GM21717 (cell line): ENCODE measurements at regions not wholly inside any gene's neighbourhood (a gene's known extent, or its start where the extent isn't known, plus 50 kb on each side); places are given as distances from the start of the nearest gene placed in this dataset.

ENCODE experiments used
- ATAC-seq: cut with Tn5 transposase; IDR thresholded peaks from one replicate; pipeline ENCODE4 v1.9.1; 2021; ENCODE audit warnings: mild to moderate bottlenecking, moderate library complexity; ENCODE audit not compliant: unreplicated experiment

DNA sequence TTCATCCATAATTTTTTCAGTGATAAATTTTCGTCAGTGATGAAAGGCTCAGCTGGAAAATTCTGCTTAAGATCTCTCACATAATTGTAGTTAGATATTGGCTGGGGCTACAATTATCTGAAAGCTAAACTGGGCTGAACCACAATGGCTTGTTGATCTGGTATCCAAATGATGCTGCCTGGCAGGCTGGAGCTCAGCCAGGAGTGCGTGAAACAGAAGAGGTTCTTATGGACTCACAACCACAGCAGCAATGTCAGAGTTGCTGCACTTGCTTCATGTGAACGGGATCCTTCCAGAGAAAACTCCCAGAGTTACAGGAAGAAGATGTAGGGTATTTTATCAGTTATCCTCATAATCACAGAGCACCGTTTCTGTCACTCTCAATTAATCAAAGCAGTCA, 533.2 kb upstream of the POM121L12 start:
- ATAC-seq = no peak

DNA sequence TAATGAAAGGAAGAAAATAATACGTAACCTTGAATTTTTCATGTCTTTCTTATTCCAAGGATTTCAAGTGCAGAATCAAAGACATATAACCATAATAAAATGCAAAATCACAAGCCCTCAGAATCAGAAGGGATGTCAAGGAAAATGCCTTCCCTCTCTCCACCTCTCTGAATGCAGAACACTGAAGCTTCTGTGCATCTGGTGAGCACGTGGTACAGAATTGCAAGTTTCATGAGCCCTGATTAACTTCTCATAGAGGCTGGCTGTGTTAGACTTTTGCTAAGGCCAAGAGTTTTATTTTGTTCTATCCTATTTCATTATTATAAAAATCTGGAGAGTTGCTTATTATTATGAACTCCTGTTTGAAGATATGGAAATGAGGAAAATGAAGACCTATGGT, 533.7 kb upstream of the POM121L12 start:
- ATAC-seq = no peak

DNA sequence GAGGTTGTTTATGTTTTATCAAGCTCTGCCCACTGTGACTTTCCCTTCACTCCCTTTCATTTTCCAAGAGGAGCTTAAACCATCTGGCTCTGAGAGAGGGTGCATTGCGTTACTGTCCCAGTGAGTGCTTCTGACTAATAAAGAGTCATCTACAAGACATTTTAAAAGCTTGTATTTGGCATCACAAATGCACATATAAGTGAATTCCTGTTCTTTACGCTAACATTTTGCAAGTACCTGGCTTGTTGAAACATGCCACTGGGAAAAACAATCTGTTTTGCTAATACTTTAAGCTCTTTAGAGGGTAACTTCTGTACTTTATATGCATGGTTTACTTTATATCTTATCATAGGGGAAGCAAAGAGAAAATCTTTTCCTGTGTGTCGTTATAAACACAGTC, 534.6 kb upstream of the POM121L12 start:
- ATAC-seq = no peak

DNA sequence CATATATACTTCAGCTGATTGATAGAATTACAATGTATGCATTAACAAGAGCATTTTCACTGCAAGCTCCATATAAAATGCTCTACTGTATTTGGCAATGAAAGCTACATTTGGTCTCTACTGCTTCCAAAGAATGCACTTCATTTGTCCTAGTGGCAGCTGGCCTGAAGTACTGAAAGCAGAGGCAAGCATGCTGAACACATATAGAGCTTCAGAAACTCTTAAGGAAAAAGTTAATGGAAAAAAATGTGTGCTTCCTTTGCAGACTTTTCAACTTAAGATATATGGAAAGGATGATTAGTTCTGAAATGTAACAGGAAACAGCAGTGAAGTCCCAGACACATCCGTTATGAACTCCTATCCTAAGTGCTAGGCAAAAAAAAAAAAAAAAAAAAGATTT, 537.1 kb upstream of the POM121L12 start:
- ATAC-seq = no peak

DNA sequence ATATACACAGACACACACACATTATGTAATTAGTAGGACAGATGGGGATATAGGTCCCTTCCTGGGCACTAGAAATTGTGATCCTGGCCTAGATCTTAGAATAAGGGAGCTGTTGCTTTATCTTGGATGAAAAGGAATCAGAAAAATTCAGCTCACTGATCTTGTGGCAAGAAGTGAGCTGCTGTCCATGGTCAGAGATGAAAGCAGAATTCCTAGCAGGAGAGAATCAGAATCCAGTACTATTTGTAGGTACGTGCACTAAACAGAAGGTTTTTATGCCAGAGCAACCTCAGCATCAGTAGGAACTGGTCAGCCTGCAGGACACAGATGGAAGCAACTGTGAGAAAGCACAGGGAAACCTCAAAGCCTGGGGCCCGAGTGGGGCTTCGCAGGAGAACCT, 549.2 kb upstream of the POM121L12 start:
- ATAC-seq = no peak

DNA sequence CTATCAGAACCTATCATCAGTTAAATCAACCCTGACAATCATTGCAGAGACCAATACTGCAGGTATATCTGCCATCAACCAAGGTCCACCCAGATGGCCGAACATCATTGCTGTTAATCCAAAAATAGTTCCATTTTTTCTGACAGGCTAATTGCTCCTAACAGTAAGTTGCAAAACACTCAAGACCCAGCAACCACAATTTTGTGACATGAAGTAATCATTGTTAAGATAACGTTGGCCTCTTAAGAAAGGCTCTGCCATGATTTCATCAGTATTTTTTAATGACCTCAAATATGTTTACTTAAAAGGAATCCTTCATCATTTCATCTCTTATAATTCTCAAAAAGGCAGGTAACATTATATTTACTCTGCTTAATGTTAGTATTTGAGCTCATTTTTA, 553.4 kb upstream of the POM121L12 start:
- ATAC-seq = no peak

DNA sequence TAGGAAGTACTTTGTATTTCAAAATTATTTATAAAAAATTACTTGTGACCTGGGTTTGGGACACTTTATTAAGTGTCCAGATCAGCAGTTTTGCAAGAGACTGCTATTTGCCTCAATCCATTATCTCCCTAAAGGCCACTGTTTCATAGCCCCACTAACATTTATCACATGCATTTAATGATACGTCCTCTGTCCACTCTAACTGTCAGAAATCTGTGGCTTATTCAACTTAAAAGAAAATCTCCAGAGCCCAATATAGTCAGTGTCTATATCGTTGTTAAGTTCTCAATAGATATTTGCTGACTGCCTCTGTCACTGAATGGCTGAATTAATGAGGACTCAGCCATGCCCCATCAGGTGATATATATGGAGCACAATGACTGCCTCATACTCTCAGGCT, 553.9 kb upstream of the POM121L12 start:
- ATAC-seq = no peak

DNA sequence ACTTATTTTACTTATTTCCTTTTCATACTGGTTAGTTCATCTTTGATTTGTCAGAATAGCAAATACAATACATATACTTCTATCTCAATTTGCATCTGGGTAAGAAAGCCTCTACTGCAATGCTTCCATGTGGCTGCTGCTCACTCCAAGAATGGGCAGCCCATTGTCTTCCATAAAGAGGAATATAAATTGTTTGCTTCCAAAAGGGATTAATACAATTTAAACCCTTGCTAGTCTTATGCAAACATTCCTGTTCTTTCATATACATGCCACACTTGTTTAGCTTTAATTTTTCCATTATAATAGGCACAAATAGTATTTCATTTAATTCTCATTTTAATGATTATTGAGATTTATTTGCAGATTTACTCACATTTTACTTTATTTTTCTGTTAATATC, 555.4 kb upstream of the POM121L12 start:
- ATAC-seq = no peak

DNA sequence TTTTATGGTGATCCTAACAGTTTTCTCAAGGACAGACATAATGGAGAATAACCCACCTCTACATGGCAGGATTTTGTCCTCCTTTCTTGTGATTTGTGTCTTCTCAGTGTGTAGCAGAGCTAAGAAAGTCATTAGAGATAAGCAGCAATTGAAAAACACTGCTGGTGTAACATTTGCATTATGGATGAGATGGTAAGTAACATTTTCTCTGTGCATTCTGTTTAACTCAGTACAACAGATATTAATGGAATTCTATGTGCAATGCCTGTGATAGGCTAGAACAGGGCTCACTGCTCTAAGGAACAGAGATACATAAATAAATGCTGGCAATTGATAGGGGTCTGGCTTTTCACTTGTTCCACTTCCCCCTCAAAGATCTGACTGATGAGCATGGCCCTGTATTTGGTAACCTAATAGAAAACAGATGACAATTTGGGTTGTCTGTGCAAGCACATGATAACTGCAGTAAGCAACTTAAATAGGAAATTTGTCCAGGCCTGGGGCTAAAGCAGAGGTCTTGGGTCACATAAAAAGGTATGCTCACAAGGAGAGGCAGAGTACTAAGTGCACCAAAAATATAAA, 560.3 kb upstream of the POM121L12 start:
- ATAC-seq = no peak

DNA sequence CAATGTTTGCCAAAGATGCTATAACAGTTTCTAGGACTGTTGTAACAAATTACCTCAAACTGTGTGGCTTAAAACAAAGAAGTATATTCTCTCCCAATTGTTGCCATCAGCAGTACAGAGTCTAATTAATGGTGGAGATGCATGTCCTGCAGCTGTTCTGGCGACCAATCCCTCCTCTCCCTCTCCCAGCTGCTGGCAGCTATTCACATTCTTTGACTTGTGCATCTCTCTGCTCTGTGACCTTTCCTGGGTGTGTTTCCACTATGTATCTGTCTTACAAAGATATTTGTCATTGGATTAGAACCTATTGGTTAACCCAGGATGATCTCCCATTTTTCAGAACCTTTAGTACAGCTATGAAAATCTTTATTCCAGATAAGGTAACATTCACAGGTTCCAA, 561.7 kb upstream of the POM121L12 start:
- no peak for ATAC-seq

DNA sequence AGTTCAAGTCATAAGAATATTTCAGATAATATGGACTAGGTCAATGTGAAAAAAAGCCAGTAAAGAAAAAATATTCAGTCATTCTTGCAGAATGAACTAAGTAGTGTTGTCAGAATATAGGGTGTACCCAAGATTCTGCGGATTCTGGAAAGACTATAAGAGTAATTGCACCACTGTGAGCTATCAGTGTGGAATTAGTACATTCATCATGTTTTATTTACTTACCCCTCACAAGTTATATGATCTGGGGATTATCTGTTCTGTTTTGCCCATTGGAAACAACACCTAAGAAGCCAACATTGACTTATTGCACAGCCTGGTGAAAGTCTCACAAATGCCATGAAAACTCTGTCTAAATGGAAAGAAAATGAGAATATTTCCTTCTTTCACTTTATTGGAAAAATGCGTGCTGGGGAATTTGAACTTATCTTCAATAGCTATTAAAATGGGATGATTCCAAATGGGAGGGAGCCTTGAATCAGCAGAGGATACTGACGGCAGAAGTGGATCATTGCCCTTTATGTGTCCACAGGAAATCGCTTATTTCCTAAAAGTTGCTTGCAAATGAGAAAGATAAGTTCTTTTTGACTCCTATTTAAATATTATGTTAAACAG, 563.3 kb upstream of the POM121L12 start:
- ATAC-seq = no peak

DNA sequence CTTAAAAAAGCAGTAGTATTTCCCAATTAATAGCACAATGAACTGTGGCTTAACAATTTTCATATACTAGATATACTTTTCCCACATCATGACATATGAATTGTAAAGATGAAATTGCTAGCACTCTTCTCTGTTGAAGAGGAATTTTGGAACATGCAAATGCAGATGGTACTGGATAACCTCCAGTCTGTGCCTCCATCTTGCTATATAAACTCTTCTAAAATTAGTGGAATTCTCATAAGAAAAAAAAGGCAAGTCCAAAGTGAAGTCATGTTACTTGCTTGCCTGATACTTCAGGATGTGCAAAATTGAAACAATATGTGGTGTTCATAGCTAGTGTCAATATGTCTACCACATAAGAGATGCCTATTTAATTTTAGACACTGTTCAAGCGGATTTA, 570.2 kb upstream of the POM121L12 start:
- no peak for ATAC-seq

DNA sequence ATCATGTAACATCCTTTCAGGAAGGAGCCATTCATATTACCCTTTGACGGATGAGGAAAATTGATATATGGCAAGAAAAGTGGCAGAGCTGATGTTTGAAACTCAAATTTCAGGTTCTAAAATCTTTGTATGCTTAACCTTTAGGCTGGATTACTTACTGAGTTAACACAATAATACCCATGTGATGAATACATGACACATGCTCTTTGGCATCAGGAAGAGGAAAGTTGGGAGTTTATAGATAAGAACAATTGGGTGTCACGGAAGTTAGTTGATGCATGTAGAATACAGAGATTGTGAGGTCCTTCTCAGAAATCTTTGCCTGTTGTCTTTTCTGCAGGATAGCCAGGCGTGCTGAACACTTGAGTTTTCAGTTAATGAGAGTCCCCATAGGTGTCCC, 572.1 kb upstream of the POM121L12 start:
- ATAC-seq = no peak

DNA sequence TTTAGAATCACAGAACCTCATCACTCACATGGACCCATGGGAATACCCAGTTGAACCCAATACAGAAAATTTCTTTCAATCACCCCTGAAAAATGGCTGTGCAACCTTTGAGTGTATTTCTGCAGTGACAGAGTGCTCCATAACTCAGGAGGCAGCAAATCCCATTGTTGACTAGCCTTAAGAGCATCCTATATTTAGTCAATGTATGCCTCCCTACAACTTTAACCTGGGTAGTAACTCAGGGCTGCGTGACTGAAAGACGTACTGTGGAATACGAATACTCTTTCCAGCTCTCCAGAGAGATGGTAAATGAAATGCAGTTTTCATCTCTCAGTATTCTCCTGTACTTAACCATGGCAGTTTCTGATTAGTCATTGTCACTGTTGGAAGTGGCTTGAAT, 573.0 kb upstream of the POM121L12 start:
- no peak for ATAC-seq

DNA sequence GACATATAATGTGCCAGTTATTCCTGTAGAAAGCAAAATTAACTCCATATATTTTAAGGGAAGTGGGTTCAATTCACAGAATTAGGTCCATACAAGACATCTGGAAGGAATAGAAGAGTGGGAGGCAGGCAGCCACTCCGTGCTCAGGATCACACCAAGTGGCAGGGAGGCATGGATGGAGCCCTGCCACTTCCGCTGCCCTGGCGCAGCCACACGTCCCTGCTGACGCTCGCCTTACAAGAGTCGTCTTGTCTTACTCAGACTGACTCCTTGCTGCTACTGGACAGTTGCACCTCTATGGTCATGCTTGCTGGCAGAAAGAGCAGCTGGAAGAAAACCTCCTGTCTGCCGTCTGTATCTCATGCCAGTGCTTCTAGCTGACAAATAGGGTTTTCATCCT, 579.9 kb upstream of the POM121L12 start:
- ATAC-seq = no peak

DNA sequence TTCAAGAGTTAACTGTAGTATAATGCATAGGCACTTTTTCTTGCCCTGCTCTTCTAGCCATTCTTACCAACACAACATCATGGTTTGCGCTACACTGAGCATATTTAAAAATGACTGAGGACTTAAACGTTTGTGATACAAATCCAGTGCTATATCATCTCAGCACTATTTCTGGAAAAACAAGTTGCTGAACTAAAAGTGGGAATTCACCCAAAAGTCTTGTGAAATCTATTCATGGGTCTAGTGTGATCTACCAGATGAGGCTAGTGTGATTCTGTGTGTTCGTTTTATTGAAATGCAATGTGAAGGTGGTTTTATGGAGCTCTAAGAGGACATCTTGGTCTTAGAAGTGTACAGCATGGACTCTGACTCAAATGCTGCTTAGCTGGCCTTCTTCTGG, 584.6 kb upstream of the POM121L12 start:
- no peak for ATAC-seq

DNA sequence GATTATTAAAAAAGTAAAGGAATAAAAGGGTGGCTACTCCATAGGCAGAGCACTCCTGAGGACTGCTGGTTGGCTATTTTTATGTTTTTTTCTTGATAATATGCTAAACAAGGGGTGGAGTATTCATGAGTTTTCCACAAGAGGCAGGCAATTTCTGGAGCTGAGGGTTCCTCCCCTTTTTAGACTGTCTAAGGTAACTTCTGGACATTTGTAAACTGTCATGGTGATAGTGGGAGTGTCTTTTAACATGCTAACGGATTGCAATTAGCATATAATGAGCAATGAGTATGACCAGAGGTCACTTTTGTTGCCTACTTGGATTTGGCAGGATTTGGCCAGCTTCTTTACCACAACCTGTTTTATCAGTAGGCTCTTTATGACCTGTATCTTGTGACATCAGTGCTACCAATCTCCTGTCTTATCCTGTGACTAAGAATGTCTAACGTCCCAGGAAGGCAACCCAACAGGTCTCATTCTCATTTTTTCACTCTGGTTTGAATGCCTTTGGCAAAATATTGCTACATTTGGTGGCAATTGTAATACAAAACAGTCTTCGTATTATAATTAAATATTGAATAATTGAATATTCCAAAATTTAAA, 587.8 kb upstream of the POM121L12 start:
- no peak for ATAC-seq

DNA sequence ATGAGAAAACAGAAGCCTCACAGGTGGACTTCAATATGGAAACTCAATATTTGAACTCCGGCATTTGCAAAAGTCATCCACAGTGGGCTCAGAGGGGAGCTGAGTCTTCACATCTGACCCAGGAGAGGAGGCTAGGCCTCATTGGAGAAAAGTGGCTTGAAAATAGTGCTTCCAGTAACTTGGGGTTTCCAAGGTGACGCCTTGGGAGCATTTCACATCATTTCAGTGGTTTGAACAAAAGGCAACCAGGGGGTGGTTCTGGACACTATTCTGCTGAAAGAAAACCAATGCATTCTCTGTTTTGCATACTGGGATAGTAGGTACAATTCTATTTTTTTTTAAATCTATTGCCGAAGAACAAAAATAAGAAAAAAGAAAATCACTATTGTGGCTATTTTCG, 599.2 kb upstream of the POM121L12 start:
- no peak for ATAC-seq

DNA sequence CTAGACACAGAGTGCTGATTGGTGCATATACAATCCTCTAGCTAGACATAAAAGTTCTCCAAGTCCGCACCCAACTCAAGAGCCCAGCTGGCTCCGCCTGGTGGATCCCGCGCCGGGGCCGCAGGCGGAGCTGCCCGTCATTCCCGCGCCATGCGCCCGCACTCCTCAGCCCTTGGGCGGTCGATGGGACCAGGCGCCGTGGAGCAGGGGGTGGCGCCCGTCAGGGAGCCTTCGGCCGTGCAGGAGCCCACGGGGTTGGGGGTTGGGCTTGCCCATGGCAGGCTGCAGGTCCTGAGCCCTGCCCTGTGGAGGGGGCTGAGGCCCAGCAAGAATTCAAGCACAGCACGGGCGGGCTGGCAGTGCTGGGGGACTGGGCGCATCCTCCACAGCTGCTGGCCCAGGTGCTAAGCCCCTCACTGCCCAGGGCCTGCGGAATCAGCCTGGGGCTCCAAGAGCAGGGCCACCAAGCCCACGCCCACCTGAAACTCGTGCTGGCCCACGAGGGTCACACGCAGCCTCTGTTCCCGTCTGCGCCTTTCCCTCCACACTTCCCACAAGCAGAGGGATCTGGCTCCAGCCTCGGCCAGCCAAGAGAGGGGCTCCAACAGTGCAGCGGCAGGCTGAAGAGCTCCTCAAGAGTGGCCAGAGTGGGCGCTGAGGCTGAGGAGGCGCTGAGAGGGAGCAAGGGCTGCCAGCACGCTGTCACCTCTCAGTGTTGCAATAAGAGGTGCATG, 604.2 kb upstream of the POM121L12 start:
- ATAC-seq = no peak

DNA sequence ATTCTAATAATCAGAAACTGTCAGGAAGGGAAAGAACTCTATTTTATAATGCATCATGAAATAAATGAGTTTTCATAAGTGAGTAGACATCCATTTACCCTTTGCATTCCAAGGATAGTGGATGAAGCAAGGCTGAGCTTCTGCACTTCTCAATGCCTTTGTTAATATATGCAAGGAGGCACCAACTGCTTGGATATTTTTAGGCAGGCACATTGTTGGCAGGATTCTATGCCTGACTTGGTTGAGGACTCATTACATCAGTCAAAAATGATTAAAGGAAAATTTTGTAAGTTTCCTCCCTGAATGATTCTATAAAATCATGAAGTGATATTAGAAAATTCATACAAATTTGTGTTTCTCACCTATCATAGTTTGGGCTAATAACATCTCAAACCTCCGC, 612.2 kb upstream of the POM121L12 start:
- ATAC-seq = no peak

DNA sequence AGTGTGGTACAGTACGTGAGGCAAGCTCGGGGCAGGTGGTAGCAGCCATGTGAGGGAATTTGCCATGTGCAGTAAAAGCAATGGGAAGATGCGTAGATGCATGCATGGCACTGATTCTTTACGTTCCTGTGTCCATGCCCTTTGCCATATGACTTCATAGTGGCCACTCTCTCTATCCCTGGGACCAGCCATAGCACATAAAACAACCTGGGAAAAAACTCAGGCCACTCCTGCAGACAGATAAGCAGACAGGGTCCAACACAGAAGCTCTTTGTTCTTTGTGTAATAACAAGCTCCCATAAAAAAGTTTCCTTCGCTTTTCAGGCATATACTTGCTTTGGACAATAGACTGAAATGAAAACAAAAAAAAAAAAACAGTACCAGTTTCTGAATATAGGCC, 622.4 kb upstream of the POM121L12 start:
- no peak for ATAC-seq

DNA sequence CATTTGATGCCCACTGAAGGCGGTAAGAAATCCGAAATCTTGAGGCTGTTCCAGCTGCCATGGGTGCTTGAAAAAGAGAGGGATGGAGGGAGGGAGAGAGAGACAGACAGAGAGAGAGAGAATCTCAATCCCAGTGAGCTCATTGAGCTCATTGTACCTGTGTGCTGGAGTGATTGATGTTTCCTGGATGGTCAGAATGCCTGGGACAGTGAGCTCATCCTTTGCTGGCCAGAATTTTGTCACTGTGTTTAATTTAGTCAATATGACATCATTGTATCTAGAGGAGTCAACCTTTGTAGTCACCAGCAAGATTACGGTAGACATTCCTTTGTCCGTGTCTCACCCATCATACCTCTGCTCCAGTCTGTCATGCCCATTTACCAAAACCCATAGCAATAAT, 625.4 kb upstream of the POM121L12 start:
- no peak for ATAC-seq
